Adrenal gland (tissue), 9 donors: ENCODE measurements at regions not wholly inside any gene's neighbourhood (a gene's known extent, or its start where the extent isn't known, plus 50 kb on each side); places are given as distances from the start of the nearest gene placed in this dataset.

ENCODE experiments used
- DNase-seq, 7 donors: peaks; one replicate each; pipeline ENCODE4 v3.0.0-alpha.2; 2019 to 2020
- H3K27ac ChIP-seq, 5 donors: fragments of 200-600 bp; sonication (generic) in 4 of 5; 1 replicate in 3 of 5; 2 replicates in 2 of 5; pipeline versions ENCODE4 v1.5.1 to v1.8.0; 2016 to 2020; ENCODE audit warnings: mild to moderate bottlenecking in 1 of 5
- H3K27me3 ChIP-seq: fragments of 200-600 bp; 2 replicates; pipeline ENCODE4 v1.8.0; 2021
- H3K36me3 ChIP-seq, 2 donors: fragments of 200-600 bp; replicated peaks in 1 of 2; 1 replicate in 1 of 2; 2 replicates in 1 of 2; pipeline versions ENCODE4 v1.5.1 to v1.8.0; 2018 to 2022
- H3K4me1 ChIP-seq, 2 donors: fragments of 200-600 bp; replicated peaks in 1 of 2; 1 replicate in 1 of 2; 2 replicates in 1 of 2; pipeline versions ENCODE4 v1.5.1 to v1.8.0; 2018 to 2021
- H3K4me3 ChIP-seq, 4 donors: fragments of 200-600 bp; sonication (generic) in 3 of 4; one replicate each; pipeline ENCODE4 v1.5.1; 2016 to 2018
- H3K9me3 ChIP-seq, 3 donors: fragments of 200-600 bp; sonication (generic) in 1 of 3; replicated peaks in 1 of 3; 1 replicate in 2 of 3; 2 replicates in 1 of 3; pipeline versions ENCODE4 v1.5.1 to v1.8.0; 2016 to 2021
- POLR2A ChIP-seq, 2 donors: fragments of 450-650 bp; IDR thresholded peaks; one replicate each; pipeline ENCODE4 v1.6.1; 2017; ENCODE audit warnings: antibody characterized with exemption in 2 of 2, mild to moderate bottlenecking in 2 of 2, moderate library complexity in 1 of 2
- WGBS, 4 donors: extraction: QIAGEN DNeasy Blood & Tissue Kit in 2 of 4; methylation state at CpG; one replicate each; pipeline versions ENCODE4 v1.1.5 to v1.1.7; 2013 to 2017; 5-methylcytosine and 5-hydroxymethylcytosine counted together
- intact Hi-C, 2 donors: fragments of 100-400 bp; cut with DNase I; formaldehyde crosslinking; loops; one replicate each; pipeline versions ENCODE4 v1.14.1 to v1.15.0; 2022 to 2023
- TF ChIP-seq, protein P1 (sequence below), 6 experiments: fragments of 450-650 bp in 4 of 6; fragments of 200-600 bp in 2 of 6; sonication (generic) in 1 of 6; IDR thresholded peaks; 1 replicate in 5 of 6; 2 replicates in 1 of 6; pipeline versions ENCODE4 v1.5.1 to v1.8.0; 2016 to 2021; ENCODE audit warnings: antibody characterized with exemption in 6 of 6, mild to moderate bottlenecking in 2 of 6, moderate library complexity in 1 of 6
- donor health status: healthy with polysubstance abuse.
- donor health status: Bipolar disorder and iron deficiency.
- donor health status: DM: yes; HTN: yes; CAD: no.
- donor health status: DM: no; HTN: no; CAD: no.
- donor health status: DM: no; HTN: no; CAD: no.

GRCh38 chr7:67450171-67450570 lies 453.5 kb downstream of the TYW1 start:
- TF ChIP-seq POLR2A (IDR thresholded peaks at IDR 0.05): no peak
- TF ChIP-seq, protein P1, sequence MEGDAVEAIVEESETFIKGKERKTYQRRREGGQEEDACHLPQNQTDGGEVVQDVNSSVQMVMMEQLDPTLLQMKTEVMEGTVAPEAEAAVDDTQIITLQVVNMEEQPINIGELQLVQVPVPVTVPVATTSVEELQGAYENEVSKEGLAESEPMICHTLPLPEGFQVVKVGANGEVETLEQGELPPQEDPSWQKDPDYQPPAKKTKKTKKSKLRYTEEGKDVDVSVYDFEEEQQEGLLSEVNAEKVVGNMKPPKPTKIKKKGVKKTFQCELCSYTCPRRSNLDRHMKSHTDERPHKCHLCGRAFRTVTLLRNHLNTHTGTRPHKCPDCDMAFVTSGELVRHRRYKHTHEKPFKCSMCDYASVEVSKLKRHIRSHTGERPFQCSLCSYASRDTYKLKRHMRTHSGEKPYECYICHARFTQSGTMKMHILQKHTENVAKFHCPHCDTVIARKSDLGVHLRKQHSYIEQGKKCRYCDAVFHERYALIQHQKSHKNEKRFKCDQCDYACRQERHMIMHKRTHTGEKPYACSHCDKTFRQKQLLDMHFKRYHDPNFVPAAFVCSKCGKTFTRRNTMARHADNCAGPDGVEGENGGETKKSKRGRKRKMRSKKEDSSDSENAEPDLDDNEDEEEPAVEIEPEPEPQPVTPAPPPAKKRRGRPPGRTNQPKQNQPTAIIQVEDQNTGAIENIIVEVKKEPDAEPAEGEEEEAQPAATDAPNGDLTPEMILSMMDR (IDR thresholded peaks at IDR 0.05): no peak
- Histone ChIP-seq H3K4me1 (no peaks in the 10 kb centered on the region), H3K36me3 (no peaks in the 10 kb centered on the region), H3K4me3 (no peak overlapping the region), H3K9me3 (no peaks in the 10 kb centered on the region), H3K27ac (no peak overlapping the region), H3K27me3 (no peaks in the 10 kb centered on the region)
- no peak for DNase-seq
- intact Hi-C loops: no loop called here
- WGBS, 4 donors: 67 to 77% (median 72%) methylated on average over 3 of the region's 3 CpGs

- Histone ChIP-seq H3K4me1 (no peaks in the 10 kb centered on the region), H3K27me3 (no peaks in the 10 kb centered on the region), H3K36me3 (no peaks in the 10 kb centered on the region), H3K4me3 (no peak overlapping the region), H3K27ac (no peak overlapping the region), H3K9me3 (no peaks in the 10 kb centered on the region)
- intact Hi-C loops: no loop called here
- 82 to 86% (median 84%) methylated on average over 9 of the region's 9 CpGs for WGBS, 4 donors
- TF ChIP-seq, protein P1 (IDR thresholded peaks at IDR 0.05): no peak
- no peak for TF ChIP-seq POLR2A (IDR thresholded peaks at IDR 0.05)
- DNase-seq: no peak
Observed at GRCh38 chr7:67451306-67451705, 454.7 kb downstream of the TYW1 start.

- Histone ChIP-seq H3K4me1 (no peaks in the 10 kb centered on the region), H3K4me3 (no peak overlapping the region), H3K27ac (no peak overlapping the region), H3K36me3 (no peaks in the 10 kb centered on the region), H3K27me3 (no peaks in the 10 kb centered on the region), H3K9me3 (no peaks in the 10 kb centered on the region)
- intact Hi-C loops: no loop called here
- 85 to 98% (median 91%) methylated on average over 6 of the region's 6 CpGs for WGBS, 4 donors
- DNase-seq: no peak
- TF ChIP-seq, protein P1 (IDR thresholded peaks at IDR 0.05): no peak
- no peak for TF ChIP-seq POLR2A (IDR thresholded peaks at IDR 0.05)
Observed at GRCh38 chr7:67452516-67453026, 455.9 kb downstream of the TYW1 start.

- no peaks in the 10 kb centered on the region for H3K4me1 ChIP-seq
- no peak overlapping the region for H3K27ac ChIP-seq
- TF ChIP-seq POLR2A (IDR thresholded peaks at IDR 0.05): no peak
- TF ChIP-seq, protein P1 (IDR thresholded peaks at IDR 0.05): no peak
- no peak for DNase-seq
- no peaks in the 10 kb centered on the region for H3K27me3 ChIP-seq
- WGBS, 4 donors: 66 to 77% (median 69%) methylated on average over 15 to 16 of the region's 16 CpGs
- intact Hi-C loops: no loop called here
- no peaks in the 10 kb centered on the region for H3K36me3 ChIP-seq
- no peaks in the 10 kb centered on the region for H3K9me3 ChIP-seq
- no peak overlapping the region for H3K4me3 ChIP-seq
Observed at GRCh38 chr7:67453580-67454380, 457.1 kb downstream of the TYW1 start.
